ENCODE measurements at regions not wholly inside any gene's neighbourhood (a gene's known extent, or its start where the extent isn't known, plus 50 kb on each side); places are given as distances from the start of the nearest gene placed in this dataset.

DNA sequence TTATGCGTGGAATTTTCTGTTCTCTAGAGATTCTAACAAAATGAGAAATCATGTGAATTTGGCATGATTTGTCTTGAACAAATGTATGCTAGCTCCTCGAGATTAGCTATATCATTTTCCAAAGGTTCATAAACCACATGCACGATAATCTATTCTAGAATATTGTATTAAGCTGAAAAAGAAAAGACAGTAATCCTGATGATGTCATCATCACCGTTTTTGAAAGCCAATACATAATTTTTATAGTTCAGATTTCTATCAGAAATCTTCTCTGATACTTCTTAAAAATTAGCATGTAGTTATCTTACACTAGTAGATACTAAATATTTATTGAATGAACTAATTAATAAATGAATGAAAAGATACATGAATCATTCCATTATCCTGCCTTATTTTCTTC is 111.2 kb downstream of the HAO1 start:
- Histone ChIP-seq H3K9me3 (no peaks in the 10 kb centered on the region), H3K9ac (no peak overlapping the region), H2AFZ (ENCODE audit: low read depth) (no peak overlapping the region), H3K36me3 (replicated peaks in 1 of 2; ENCODE audit: control insufficient read depth in 1 of 2, insufficient read depth in 2 of 2, low read length in 1 of 2) (no peaks in the 10 kb centered on the region), H4K20me1 (ENCODE audit: insufficient read depth) (no peaks in the 10 kb centered on the region), H3K4me3 (ENCODE audit: low read depth in 2 of 2, low read length in 1 of 2) (no peak overlapping the region), H3F3A (replicated peaks; ENCODE audit: insufficient read depth) (no peaks in the 10 kb centered on the region), H3K79me2 (ENCODE audit: insufficient read depth) (no peaks in the 10 kb centered on the region), H3K27me3 (ENCODE audit: insufficient read depth) (no peaks in the 10 kb centered on the region), H3K4me2 (no peak overlapping the region), H3K27ac (ENCODE audit: low read depth in 2 of 2, low read length in 1 of 2) (no peak overlapping the region), H3K4me1 (ENCODE audit: control insufficient read depth in 1 of 2, insufficient read depth in 2 of 2, low read depth in 1 of 2, low read length in 1 of 2) (no peaks in the 10 kb centered on the region), H3K9me2 (no peaks in the 10 kb centered on the region)
- DNase-seq = no peak
- CTCF ChIA-PET = no interaction called here
- POLR2A ChIA-PET = no interaction called here
- TF ChIP-seq RCOR1 (IDR thresholded peaks at IDR 0.05; ENCODE audit: low read length) = no peak
- TF ChIP-seq JUND (IDR thresholded peaks at IDR 0.05) = no peak
- TF ChIP-seq RFX5 (IDR thresholded peaks at IDR 0.05; ENCODE audit: low read length) = no peak
- WGBS (ENCODE audit: low lambda C conversion rate) = 15% methylated on average over 4 of the region's 4 CpGs

DNA sequence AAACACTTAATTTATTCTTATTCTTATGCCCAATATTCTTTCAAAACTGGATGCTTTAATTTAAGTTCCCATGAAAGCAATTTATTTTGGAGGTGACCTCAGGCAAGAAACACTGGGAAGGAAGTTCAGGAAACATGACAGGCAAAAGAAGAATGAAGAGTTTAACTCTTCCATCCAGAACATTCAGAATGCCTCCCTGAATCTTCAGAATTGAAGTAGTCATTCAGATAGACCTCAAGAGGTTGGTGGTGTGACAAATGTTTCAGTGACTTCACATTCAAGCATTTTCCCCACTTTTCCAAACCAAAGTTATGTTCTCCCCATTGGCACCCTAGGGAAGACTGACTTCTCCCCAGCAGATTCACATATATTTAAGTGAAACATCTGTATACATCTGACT is 110.5 kb downstream of the HAO1 start:
- Histone ChIP-seq H3K4me2 (no peak overlapping the region), H2AFZ (ENCODE audit: low read depth) (peak overlapping the region; percentile 54; the same call in 1 of the 2 replicates), H3K36me3 (replicated peaks in 1 of 2; ENCODE audit: control insufficient read depth in 1 of 2, insufficient read depth in 2 of 2, low read length in 1 of 2) (no peaks in the 10 kb centered on the region), H3K4me3 (ENCODE audit: low read depth in 2 of 2, low read length in 1 of 2) (no peak overlapping the region), H4K20me1 (ENCODE audit: insufficient read depth) (no peaks in the 10 kb centered on the region), H3K9me2 (no peaks in the 10 kb centered on the region), H3K9me3 (no peaks in the 10 kb centered on the region), H3F3A (replicated peaks; ENCODE audit: insufficient read depth) (no peaks in the 10 kb centered on the region), H3K4me1 (ENCODE audit: control insufficient read depth in 1 of 2, insufficient read depth in 2 of 2, low read depth in 1 of 2, low read length in 1 of 2) (no peaks in the 10 kb centered on the region), H3K79me2 (ENCODE audit: insufficient read depth) (no peaks in the 10 kb centered on the region), H3K27ac (ENCODE audit: low read depth in 2 of 2, low read length in 1 of 2) (0 out of 4 replicates have a peak overlapping the region, but pooled peaks of 1 of the 2 experiments have one; percentile 7), H3K9ac (no peak overlapping the region), H3K27me3 (ENCODE audit: insufficient read depth) (no peaks in the 10 kb centered on the region)
- no peak for TF ChIP-seq FOSL2 (IDR thresholded peaks at IDR 0.05; ENCODE audit: borderline replicate concordance, low read depth)
- no peak for TF ChIP-seq JUND (IDR thresholded peaks at IDR 0.05)
- TF ChIP-seq, protein P1, sequence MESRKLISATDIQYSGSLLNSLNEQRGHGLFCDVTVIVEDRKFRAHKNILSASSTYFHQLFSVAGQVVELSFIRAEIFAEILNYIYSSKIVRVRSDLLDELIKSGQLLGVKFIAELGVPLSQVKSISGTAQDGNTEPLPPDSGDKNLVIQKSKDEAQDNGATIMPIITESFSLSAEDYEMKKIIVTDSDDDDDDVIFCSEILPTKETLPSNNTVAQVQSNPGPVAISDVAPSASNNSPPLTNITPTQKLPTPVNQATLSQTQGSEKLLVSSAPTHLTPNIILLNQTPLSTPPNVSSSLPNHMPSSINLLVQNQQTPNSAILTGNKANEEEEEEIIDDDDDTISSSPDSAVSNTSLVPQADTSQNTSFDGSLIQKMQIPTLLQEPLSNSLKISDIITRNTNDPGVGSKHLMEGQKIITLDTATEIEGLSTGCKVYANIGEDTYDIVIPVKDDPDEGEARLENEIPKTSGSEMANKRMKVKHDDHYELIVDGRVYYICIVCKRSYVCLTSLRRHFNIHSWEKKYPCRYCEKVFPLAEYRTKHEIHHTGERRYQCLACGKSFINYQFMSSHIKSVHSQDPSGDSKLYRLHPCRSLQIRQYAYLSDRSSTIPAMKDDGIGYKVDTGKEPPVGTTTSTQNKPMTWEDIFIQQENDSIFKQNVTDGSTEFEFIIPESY (IDR thresholded peaks at IDR 0.05; ENCODE audit: borderline replicate concordance, low read depth) = no peak
- TF ChIP-seq, protein P2, sequence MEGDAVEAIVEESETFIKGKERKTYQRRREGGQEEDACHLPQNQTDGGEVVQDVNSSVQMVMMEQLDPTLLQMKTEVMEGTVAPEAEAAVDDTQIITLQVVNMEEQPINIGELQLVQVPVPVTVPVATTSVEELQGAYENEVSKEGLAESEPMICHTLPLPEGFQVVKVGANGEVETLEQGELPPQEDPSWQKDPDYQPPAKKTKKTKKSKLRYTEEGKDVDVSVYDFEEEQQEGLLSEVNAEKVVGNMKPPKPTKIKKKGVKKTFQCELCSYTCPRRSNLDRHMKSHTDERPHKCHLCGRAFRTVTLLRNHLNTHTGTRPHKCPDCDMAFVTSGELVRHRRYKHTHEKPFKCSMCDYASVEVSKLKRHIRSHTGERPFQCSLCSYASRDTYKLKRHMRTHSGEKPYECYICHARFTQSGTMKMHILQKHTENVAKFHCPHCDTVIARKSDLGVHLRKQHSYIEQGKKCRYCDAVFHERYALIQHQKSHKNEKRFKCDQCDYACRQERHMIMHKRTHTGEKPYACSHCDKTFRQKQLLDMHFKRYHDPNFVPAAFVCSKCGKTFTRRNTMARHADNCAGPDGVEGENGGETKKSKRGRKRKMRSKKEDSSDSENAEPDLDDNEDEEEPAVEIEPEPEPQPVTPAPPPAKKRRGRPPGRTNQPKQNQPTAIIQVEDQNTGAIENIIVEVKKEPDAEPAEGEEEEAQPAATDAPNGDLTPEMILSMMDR (IDR thresholded peaks at IDR 0.05) = no peak
- TF ChIP-seq POLR2AphosphoS5 (IDR thresholded peaks at IDR 0.05; ENCODE audit: low read depth, low read length) = no peak
- TF ChIP-seq, protein P3, sequence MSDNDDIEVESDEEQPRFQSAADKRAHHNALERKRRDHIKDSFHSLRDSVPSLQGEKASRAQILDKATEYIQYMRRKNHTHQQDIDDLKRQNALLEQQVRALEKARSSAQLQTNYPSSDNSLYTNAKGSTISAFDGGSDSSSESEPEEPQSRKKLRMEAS (IDR thresholded peaks at IDR 0.05; ENCODE audit: low read depth) = no peak
- TF ChIP-seq SMC3 (IDR thresholded peaks at IDR 0.05; ENCODE audit: low read depth, low read length) = no peak
- no peak for TF ChIP-seq GABPA (IDR thresholded peaks at IDR 0.05; ENCODE audit: low read depth)
- no peak for TF ChIP-seq NFIC (IDR thresholded peaks at IDR 0.05; ENCODE audit: borderline replicate concordance)
- no peak for TF ChIP-seq MEF2A (IDR thresholded peaks at IDR 0.05; ENCODE audit: borderline replicate concordance, low read depth)
- TF ChIP-seq GATA2 (CRISPR knock-in tag; IDR thresholded peaks at IDR 0.05) = no peak
- TF ChIP-seq ELF1 (IDR thresholded peaks at IDR 0.05) = no peak
- no peak for TF ChIP-seq RCOR1 (IDR thresholded peaks at IDR 0.05; ENCODE audit: low read length)
- no peak for DNase-seq
- ChIA-PET CTCF (no interaction called here), POLR2A (no interaction called here)

Small RNA genes in the stretch of these regions (small RNA-seq; reads per million reads assigned to genes)
- gene MIR8062 = 0 to 0.21 (median 0) reads per million in 7 experiments
- 0 reads per million in 7 experiments for gene RN7SL547P
